ENCODE measurements at regions not wholly inside any gene's neighbourhood (a gene's known extent, or its start where the extent isn't known, plus 50 kb on each side); places are given as distances from the start of the nearest gene placed in this dataset.

- no peak for DNase-seq
Measured at GRCh38 chr5:163369776-163370385, 67.5 kb upstream of the CCNG1 start.

GRCh38 chr5:163373436-163374084 is 63.8 kb upstream of the CCNG1 start:
- DNase-seq: no peak

- DNase-seq: no peak
Measured at GRCh38 chr5:163377982-163378381, 59.4 kb upstream of the CCNG1 start.

GRCh38 chr5:163379298-163380155 is 57.9 kb upstream of the CCNG1 start:
- peak; percentile 60 for DNase-seq

- DNase-seq: no peak
Measured at GRCh38 chr5:163381832-163382231, 55.6 kb upstream of the CCNG1 start.

- DNase-seq: no peak
Measured at GRCh38 chr5:163383754-163384153, 53.6 kb upstream of the CCNG1 start.

GRCh38 chr5:163384669-163385068 is 52.7 kb upstream of the CCNG1 start:
- DNase-seq: no peak

GRCh38 chr5:163385271-163385670 is 52.1 kb upstream of the CCNG1 start:
- DNase-seq: no peak

- no peak for DNase-seq
Measured at GRCh38 chr5:163385824-163386223, 51.6 kb upstream of the CCNG1 start.

GRCh38 chr5:163386352-163386751 is 51.0 kb upstream of the CCNG1 start:
- no peak for DNase-seq

- DNase-seq: no peak
Measured at GRCh38 chr5:163387589-163388343, 49.6 kb upstream of the CCNG1 start.

Measured in fibroblast of skin of back (primary cell).